ENCODE measurements at regions not wholly inside any gene's neighbourhood (a gene's known extent, or its start where the extent isn't known, plus 50 kb on each side); places are given as distances from the start of the nearest gene placed in this dataset.

DNA sequence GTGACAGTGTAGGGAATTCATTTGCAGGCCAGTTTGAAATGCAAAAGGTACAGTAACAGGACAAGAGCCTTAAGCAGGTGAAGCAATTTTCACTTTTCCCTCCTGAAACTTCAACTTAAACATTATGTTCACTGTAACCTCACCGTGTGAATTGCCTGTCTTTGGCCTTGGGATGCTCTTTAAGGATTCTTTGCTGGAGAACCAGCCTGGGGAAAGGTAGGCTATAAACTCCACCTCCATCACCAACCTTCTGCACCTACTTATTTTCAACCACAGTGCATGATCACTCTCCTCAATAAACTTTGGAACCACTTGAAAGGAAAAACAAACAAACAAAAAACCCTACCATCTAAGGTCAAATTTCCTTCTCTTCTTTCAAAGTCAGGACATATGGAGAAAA, 300.5 kb downstream of the TLE1 start:
- no peak for DNase-seq

DNA sequence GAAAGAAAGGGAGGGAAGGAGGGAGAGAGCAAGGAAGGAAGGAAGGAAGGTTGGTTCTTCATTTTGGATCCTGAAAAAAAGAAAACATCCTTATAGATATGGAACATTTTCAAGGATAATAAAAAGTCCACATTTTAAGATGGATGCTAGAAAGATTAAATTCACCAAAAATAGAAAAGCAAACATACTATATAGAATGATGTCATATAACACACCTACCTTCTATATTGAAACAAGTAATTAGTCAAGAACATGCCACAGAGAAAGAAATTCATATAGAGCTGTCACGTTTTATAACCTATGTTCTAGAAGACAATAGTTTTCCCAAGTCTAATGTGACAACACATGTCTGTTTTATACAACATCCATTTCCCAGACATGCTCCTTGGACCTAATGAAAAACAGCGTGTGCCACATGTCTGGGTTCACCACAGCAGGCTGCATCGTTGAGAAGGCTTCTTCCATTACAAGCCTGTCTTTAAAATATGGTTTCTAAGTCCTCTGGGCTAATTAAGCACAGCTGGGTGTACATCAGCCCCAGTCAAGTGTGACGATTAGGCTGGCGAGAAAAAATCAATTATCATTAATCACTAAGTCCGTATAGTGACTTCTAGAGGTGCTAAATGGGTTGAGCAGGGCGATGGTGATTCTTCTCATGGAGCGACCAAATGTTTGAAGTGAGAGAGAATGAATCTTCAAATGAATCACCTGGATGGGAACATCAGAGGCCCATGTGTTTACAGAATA, 301.8 kb downstream of the TLE1 start:
- DNase-seq: peak in 2 of 3 experiments; percentile 74 to 97

DNA sequence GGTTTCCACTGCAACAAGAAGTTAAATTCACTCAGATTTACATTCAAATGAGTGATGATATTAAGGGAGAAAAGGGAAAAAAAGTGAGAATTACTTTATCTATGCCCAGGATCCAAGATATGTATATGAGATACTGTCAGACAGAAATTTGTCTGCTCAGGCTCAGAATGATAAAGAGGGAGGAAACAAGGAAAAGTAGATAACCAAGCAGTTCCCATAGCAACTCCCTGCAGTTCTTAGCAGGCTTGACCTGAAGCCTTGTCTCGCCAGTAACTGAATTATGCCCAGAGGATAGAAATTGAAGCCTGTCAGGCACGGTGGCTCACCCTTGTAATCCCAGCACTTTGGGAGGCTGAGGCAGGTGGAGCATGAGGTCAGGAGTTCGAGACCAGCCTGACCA, 304.4 kb downstream of the TLE1 start:
- DNase-seq: peak in 1 of 3 experiments; percentile 11

DNA sequence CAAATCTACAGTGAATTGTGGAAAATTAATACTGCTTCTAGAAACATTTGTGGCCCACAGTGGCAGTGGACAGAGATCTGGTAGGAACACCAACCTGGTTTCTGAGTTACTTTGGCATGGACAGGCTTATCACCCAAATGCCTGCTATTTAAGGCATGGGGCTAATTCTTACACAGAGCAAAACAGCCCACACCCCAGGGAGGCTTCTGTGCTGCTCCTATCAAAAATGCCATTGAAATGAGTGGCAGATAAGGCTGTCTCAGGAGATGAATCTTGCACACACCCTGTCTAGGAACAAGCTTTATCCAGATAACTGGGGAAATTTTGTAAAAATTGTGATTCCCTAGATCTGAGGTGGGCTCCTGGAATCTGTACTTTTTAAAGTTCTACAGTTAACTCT, 307.1 kb downstream of the TLE1 start:
- DNase-seq: no peak

DNA sequence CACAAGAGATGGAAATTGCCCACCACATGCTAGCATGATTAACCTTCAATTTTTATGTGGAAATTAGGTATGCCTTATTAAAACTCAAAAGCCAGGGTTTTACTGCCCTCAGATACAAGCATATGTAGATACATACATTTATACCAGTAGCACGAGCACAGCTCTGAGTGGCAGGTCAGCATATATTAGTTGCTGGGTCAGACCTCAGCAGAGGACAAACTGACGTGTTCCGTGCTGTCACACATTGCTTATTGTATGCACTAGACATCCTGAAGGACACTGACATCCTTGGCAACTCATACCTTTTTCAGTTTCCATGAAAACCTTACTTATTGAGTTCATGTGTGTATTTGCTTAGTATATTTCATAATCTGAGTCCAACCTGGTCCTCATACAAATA, 307.7 kb downstream of the TLE1 start:
- DNase-seq: no peak

DNA sequence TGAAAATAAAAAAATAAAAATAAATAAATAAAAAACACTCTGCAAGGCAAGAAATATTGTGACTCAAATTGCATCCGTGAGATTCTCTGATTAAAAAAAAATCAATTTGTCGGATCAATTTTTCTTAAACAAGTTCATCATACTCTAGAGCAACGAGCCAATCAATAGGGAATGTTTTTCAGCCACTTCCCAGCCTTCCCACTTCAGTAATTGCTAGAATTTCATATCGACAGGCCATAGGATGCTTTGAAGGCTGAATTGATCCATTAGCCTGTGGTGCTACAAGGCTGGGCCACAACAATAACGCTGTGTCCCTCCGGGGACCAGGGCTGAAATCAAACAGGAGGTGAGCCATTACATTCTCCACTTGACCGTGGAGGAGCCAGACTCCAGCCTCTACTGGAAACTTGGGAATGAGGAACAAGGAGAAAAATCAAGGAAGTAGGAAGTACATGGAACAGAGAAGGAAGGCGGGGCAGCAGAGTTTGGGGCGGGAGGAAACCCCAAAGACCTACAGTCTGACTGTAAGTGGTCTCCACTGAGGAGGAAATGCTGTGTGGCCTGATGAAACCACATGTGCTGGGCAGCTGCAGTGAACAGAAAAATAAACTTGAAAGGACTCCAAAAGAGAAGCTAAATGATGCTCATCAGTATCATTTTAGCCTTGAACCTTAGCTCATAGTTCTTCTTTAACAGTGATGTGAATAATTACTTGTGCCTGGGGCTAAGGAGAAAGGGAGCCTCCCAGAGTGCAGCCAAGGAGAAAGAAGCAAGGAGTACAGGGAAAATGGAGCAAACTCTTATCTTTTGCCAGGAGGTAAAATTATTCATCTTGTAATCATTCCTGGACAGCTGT, 308.6 kb downstream of the TLE1 start:
- DNase-seq: no peak

DNA sequence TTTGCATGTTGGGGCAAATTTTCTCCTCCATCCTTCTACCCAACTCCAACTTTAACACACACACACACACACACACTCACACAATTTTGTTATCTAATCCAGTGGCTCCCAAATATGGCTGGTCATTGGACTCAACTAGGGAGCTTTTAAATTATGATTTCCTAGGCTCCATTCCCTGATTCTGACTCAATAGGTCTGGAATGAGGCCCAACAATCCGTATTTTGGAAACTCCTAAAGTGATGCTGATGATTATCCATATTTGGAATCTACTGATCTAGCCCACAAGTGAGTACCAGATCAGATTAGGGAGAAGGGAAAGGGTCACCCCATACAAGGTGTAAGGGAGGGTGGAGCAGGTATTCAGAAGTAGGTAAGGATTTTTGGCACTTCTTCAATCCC, 309.7 kb downstream of the TLE1 start:
- no peak for DNase-seq

DNA sequence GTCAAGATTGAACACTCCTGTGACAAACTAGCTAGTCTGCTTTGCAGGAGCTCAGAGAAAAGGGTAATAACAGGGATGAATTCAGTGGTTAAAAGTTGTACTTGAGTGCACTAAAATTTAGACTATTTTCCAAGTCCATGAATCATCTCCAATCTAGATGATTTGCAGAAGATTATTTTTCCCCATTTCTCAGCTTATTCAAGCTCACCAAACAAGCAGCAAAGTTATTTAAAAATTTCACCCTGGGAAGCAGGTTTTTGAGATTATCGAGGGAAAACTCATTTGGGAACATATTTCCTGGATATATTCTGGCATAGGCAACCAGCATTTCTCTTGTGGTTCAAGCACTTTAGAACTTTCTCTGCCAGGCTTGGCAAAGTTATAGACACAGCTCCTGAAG, 311.4 kb downstream of the TLE1 start:
- no peak for DNase-seq

DNA sequence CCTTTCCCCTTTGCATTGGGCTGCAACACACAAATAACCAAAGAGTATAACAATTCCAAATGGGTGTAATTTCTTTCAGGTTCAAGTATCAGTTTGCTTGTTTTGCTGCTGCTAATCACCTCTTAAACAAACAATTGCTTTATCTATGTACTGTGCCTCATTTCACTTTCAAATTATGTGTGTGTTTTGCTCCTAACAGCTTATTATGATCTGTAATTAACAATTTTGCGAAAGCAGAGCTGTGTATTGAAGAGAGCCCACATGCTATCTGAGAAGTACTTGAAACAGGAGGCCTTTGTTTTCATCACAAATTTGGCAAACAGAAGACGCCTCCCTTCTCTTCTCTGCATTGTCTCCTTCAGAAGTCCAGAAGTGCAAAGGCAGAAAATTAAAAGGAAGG, 312.0 kb downstream of the TLE1 start:
- DNase-seq: peak in 2 of 3 experiments; percentile 30 to 78

DNA sequence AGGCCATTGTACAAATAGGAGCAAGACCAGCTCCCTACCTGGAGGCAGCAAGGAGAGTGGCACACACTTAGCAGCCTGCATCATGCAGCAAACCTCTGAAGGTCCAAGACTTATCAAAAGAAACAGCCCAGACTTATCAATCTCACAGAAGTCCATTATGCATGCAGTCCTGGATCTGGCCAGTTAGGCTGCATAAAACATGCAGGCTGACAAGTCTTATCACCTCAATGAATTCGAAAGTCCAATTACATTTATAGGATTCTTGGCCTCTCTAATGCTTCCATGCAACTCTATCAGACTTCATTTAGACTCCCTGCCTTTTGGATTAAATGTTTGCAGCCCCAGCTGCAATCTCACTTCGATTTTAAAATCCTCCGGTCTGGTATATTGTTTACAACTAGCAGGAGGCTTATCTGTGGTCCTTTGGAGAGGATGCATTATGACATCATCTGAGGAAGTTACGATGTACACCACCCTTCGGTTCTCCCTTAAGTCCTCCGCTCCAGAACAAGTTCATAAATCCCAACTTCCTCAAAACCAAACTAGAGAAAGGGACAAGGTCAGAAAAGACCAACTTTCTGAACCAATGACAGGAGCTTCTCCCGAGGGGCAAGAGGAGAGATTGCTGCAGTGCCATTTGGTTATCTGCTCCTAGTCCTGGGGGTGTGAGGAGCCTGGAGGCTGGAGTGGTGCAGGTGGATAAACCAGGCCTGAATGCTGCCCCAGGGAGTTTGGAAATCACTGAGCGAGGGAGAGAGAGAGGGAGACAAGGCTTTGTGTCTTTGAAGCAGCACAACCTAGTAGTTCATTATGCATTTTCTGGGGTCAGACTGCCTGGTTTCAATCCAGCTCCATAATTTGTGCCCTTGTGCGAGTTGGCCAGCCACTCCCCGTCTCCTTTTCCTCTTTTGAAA, 313.9 kb downstream of the TLE1 start:
- DNase-seq: peak in 1 of 3 experiments; percentile 7

DNA sequence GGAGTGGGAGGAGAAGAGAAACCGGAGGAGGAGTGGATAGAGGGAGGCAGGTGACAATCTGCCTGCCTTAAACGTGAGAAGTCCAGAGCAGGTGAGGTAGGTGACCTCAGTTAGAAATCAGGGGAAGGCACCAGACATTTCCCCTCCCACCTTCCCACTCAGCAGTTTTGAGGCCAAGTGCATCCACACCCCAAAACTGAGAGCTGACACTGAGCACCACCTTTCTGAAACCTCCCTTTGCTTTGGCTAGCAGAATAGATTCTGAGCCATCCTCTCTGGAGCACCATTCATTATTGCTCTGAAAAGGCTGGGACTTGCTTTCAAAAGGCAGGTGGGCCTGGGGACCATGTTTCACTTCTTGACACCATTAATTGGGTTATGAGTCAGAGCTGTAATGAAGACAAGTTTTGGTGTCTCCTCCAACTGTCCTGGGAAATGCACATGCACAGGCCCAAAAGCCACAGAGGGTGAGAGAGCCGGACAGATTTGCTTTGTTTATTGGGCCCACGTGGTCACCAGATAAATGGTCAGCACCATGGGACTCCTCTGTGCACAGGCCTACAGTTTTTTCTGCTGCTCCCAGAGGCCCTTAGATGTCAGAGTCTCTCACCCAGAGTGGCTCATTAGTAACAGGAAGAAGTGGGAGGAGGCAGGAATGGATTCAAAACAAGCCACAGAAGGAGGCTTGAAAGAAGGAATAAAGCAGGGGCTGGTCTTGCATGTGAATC, 314.7 kb downstream of the TLE1 start:
- no peak for DNase-seq

DNA sequence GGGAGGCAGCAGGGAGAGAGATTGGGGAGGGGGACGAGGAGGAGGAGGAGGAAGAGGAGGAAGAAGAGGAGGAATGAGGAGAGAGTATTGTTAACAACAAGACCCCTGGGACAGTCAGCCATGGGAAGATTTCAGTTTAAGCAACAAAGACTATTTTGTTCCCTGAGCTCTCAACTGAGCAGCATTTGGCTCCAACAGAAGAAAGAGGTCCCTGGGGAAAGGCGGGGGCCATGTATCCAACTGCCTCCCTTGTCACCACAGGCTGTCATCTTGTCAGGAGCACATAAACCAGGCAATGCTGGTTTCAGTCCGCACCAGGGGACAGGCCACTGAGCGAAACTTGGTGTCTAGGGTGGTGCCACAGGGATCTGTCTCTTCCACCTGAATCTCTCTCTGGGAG, 316.1 kb downstream of the TLE1 start:
- DNase-seq: no peak

DNA sequence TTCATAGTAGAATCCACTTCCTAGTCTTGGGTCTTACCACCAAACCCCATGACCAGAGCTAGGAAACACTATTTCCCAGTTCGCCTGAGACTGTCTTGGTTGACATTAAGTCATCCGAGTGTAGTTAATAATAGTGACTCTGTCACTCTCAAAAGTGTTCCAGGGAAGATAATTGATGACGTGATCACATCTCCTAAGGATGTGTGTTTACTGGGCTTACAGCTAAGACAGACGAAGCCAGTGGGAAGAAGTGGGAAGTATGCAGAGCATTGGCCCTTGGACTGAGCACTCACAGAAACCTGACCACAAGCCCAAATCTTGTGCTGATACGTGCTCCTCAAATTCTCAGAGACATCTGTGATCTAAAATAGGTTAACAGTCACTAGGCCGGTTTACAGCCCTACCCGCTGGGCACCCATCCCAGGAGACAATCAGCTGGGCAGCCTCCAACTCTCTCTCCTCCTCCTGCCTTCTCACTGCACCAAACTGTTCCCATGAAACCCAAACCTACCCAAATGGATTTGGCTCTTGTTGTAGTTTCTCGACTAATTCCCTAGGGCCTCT, 316.6 kb downstream of the TLE1 start:
- no peak for DNase-seq

DNA sequence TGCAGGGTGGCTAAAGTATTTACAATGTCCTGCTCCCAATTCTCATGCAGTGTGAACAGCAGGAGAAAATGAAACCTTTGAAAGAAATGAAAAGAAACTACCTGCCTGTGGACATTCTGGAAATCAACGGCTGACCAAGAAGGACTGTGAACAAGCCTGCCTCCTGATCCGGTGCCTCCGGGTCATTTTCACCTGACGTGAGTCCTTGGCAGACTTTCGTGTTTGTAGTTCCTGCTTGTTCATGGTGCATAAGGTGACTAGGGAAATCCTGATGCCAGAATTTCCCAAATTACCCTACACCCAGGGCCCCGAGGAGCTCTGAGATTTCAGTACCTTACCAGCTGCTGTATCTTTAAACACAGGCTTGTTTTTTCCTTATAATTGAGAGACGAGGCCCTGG, 317.5 kb downstream of the TLE1 start:
- DNase-seq: no peak

DNA sequence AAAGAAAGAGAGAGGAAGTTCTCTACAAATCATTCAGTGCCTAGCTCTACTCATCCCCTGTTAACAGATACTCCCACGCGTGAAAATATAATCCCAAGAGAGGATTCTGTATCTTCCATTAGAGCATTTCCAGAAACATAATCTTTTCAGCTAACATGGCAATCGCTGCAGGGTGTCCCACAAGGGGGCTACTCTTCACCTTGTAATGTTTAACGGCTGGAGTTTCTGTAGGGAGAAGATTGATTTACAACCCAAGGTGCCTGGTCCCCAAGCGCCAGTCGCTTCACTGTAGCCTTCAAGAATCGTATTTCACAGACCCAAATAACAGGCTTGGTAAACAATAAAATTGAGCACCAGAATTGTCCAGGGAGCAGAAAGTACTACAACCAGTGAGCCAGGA, 318.7 kb downstream of the TLE1 start:
- peak; percentile 40 to 81 (median 54) for DNase-seq

DNA sequence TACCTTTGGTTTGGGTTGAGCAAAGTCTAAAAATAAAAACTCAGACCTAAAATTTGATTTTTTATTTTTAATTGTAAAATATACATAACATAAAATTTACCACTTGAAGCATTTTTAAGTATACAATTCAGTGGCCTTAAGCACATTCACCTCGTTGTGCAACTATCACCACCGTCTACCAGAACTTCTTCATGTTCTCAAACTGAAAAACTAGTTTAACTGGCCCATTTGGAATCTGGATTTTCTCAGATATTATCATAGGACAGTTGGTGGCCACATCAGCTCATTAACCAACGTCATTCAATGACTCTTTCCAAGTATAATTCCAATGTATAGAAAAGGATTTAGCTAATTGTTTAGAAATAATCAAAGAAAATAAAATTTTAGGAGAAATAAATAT, 319.3 kb downstream of the TLE1 start:
- DNase-seq: no peak

DNA sequence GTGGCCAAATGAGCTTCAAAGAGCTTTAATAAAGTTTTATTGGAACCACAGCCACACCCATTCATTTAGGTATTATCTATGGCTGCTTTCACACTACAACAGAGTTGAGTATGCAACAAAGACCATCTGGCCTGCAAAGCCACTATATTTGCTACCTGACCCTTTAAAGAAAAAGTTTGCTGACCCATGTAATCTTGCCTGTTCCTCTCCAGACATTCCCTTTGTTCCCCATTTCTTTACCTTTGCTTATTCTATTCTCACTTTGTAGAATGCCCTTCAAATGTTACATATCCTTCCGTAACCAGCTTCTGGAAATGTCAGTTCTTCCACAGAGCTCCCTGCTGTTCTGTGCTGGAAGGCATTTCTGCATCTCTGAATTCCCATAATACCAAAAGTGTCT, 320.2 kb downstream of the TLE1 start:
- no peak for DNase-seq

DNA sequence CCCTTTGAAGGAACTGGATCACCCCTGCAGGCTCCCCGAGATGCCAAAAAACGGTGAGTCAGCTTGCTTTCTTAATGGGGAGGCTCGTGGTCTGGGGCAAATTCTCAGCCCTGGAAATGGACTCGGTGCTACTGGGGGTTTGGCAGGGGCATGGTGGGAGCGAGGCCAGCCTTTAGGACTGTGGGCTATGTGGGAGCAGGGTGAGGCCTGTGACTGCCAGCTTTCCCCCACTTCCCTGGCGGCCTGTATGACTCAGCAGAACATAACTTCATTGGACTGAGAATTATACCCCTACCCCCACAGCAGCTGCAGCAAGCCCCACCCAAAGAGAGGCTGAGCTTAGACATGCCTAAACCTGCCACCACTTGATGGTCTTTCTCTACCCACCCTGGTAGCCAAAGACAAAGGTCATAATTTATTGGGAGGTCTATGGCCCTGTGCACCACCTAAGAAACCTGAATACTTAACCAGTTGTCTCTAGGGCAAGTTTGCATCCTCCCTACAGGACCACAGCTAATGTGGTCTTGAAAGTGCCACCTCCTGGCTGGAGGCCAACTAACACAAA, 325.3 kb downstream of the TLE1 start:
- no peak for DNase-seq

DNA sequence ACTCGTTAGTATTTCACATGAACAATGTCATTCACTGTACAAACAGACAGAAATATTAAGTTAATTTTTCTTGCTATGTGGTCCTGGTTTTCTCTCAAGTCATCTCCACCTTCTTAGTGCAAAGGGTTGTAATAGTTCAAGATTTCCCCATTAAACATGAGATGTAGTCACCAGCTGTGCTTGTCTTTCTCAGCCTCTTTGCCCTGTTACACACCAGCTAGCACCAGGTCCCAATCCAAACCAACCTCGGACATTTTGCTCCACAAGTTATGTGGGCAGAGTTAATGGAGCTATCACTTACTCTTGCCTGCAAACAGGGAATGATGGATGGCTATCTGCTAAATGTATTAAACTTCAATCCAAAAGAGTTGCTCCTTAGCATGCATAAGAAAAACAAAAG, 328.1 kb downstream of the TLE1 start:
- no peak for DNase-seq

DNA sequence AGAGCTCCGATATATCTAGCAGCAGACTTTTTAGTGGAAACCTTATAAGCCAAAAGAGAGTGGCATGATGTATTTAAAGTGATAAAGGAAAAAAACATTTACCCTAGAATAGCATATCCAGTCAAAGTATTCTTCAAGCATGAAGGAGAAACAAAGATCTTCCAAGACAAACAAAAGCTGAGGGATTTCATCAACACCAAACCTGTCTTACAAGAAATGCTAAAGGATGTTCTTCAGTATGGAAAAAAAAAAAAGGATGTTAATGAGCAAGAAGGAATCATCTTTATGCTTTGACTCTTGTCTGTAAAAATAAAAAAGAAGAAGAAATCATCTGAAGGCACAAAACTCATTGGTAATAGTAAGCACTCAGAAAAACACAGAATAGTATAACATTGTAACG, 338.2 kb downstream of the TLE1 start:
- DNase-seq: no peak

DNA sequence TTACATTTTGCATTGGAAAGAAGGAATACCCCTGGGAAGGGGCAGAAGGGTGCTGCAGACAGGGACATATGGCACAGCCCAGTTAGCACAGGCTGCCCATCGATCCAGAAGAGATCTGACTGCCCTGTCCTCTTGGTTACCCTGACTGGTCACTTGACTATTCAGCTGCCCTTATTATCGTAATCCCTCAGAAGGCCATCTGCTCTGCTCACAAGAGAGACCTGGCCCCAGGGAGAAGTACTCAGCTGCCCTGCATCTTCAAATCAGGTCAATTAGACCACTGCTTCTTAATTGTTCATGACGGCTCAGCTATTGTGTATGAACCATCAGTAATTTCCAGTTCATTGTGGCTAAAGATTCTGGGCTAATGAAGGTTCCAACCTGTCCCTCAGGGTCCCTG, 345.0 kb downstream of the TLE1 start:
- DNase-seq: peak in 2 of 3 experiments; percentile 4 to 68

DNA sequence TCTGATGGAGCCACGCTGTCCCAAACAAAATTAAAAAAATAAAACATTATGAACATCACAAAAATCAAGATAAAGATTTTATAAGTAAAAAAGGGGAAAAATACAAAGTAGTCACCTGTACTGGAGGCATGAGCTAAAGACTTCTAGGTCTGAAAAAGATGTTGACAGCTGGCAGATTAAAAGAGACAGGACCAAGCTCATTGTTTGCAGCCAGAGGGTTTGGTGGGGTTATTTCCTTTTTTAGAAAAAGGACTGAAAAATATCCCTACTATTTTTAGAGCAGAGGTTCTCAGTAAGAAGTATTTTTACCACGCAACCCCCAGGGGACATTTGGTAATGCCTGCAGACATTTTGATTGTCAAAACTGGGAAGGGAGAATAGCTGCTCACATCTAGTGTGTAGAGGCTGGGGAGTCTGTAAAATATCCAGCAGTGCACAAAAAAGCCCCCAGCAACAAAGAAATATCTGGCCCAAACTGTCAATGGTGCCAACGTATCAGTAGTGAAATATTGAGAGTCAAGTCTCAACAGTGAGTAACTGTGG, 353.4 kb downstream of the TLE1 start:
- no peak for DNase-seq
